WTC11 (cell line): ENCODE measurements at regions not wholly inside any gene's neighbourhood (a gene's known extent, or its start where the extent isn't known, plus 50 kb on each side); places are given as distances from the start of the nearest gene placed in this dataset.

Source experiments
- CREM ChIP-seq: sonication (generic); formaldehyde crosslinking; IDR thresholded peaks from 2 replicates; pipeline ENCODE4 v1.8.1; 2022; ENCODE audit warnings: mild to moderate bottlenecking, missing genetic modification reagents, moderate library complexity
- ESRRA ChIP-seq: sonication (generic); formaldehyde crosslinking; IDR thresholded peaks from 2 replicates; pipeline ENCODE4 v1.8.1; 2022; ENCODE audit warnings: mild to moderate bottlenecking, missing genetic modification reagents, borderline replicate concordance
- TEAD4 ChIP-seq: sonication (generic); formaldehyde crosslinking; IDR thresholded peaks from 2 replicates; pipeline ENCODE4 v1.8.0; 2022; ENCODE audit warnings: mild to moderate bottlenecking, missing genetic modification reagents
- TF ChIP-seq, protein P1 (sequence below): fragments of 200-600 bp; IDR thresholded peaks from 2 replicates; pipeline ENCODE4 v1.8.0; 2022; ENCODE audit warnings: antibody characterized with exemption
- TF ChIP-seq, protein P2 (sequence below): sonication (generic); formaldehyde crosslinking; IDR thresholded peaks from 2 replicates; pipeline ENCODE4 v1.8.1; 2023; ENCODE audit warnings: mild to moderate bottlenecking, moderate library complexity, missing genetic modification reagents
- TF ChIP-seq, protein P3 (sequence below): sonication (generic); formaldehyde crosslinking; IDR thresholded peaks from 2 replicates; pipeline ENCODE4 v1.8.1; 2023; ENCODE audit warnings: mild to moderate bottlenecking, missing genetic modification reagents, moderate library complexity
- TF ChIP-seq, protein P4 (sequence below): sonication (generic); formaldehyde crosslinking; IDR thresholded peaks from 2 replicates; pipeline ENCODE4 v1.8.1; 2022; ENCODE audit warnings: missing genetic modification reagents, borderline replicate concordance
- TF ChIP-seq, protein P5 (sequence below): sonication (generic); formaldehyde crosslinking; IDR thresholded peaks from 2 replicates; pipeline ENCODE4 v1.8.1; 2023; ENCODE audit warnings: mild to moderate bottlenecking, missing genetic modification reagents, moderate library complexity
- TF ChIP-seq, protein P6 (sequence below): sonication (generic); formaldehyde crosslinking; IDR thresholded peaks from 2 replicates; pipeline ENCODE4 v1.8.1; 2022; ENCODE audit warnings: low read depth, missing genetic modification reagents, borderline replicate concordance

DNA sequence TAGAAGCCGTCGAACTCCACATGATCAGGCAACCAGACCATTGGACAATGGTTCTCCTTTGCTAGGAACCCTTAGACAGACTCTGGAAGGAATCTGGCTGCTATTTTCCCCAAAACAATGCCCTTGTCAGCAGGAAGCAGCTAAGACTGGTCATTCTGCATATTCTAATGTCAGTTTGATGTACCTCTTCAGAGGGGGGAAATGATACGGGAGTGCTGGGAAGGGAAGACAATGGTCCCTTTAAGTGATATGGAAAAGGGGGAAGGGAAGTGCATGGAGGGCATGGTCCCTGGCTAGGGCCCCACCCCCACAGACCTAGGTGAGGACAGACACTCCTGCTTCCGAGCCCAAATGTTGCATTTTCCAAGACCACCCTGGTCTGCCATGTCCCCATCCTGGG, 389.0 kb upstream of the SLITRK6 start:
- TF ChIP-seq, protein P1, sequence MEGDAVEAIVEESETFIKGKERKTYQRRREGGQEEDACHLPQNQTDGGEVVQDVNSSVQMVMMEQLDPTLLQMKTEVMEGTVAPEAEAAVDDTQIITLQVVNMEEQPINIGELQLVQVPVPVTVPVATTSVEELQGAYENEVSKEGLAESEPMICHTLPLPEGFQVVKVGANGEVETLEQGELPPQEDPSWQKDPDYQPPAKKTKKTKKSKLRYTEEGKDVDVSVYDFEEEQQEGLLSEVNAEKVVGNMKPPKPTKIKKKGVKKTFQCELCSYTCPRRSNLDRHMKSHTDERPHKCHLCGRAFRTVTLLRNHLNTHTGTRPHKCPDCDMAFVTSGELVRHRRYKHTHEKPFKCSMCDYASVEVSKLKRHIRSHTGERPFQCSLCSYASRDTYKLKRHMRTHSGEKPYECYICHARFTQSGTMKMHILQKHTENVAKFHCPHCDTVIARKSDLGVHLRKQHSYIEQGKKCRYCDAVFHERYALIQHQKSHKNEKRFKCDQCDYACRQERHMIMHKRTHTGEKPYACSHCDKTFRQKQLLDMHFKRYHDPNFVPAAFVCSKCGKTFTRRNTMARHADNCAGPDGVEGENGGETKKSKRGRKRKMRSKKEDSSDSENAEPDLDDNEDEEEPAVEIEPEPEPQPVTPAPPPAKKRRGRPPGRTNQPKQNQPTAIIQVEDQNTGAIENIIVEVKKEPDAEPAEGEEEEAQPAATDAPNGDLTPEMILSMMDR: no peak
- TF ChIP-seq TEAD4 (no peak), CREM (no peak), ESRRA (no peak)
- TF ChIP-seq, protein P2, sequence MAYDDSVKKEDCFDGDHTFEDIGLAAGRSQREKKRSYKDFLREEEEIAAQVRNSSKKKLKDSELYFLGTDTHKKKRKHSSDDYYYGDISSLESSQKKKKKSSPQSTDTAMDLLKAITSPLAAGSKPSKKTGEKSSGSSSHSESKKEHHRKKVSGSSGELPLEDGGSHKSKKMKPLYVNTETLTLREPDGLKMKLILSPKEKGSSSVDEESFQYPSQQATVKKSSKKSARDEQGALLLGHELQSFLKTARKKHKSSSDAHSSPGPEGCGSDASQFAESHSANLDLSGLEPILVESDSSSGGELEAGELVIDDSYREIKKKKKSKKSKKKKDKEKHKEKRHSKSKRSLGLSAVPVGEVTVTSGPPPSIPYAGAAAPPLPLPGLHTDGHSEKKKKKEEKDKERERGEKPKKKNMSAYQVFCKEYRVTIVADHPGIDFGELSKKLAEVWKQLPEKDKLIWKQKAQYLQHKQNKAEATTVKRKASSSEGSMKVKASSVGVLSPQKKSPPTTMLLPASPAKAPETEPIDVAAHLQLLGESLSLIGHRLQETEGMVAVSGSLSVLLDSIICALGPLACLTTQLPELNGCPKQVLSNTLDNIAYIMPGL (CRISPR knock-in tag): no peak
- TF ChIP-seq, protein P3, sequence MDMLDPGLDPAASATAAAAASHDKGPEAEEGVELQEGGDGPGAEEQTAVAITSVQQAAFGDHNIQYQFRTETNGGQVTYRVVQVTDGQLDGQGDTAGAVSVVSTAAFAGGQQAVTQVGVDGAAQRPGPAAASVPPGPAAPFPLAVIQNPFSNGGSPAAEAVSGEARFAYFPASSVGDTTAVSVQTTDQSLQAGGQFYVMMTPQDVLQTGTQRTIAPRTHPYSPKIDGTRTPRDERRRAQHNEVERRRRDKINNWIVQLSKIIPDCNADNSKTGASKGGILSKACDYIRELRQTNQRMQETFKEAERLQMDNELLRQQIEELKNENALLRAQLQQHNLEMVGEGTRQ (CRISPR knock-in tag): no peak
- TF ChIP-seq, protein P4, sequence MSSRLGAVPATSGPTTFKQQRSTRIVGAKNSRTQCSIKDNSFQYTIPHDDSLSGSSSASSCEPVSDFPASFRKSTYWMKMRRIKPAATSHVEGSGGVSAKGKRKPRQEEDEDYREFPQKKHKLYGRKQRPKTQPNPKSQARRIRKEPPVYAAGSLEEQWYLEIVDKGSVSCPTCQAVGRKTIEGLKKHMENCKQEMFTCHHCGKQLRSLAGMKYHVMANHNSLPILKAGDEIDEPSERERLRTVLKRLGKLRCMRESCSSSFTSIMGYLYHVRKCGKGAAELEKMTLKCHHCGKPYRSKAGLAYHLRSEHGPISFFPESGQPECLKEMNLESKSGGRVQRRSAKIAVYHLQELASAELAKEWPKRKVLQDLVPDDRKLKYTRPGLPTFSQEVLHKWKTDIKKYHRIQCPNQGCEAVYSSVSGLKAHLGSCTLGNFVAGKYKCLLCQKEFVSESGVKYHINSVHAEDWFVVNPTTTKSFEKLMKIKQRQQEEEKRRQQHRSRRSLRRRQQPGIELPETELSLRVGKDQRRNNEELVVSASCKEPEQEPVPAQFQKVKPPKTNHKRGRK (CRISPR knock-in tag): no peak
- TF ChIP-seq, protein P5, sequence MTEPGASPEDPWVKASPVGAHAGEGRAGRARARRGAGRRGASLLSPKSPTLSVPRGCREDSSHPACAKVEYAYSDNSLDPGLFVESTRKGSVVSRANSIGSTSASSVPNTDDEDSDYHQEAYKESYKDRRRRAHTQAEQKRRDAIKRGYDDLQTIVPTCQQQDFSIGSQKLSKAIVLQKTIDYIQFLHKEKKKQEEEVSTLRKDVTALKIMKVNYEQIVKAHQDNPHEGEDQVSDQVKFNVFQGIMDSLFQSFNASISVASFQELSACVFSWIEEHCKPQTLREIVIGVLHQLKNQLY (CRISPR knock-in tag): no peak
- TF ChIP-seq, protein P6, sequence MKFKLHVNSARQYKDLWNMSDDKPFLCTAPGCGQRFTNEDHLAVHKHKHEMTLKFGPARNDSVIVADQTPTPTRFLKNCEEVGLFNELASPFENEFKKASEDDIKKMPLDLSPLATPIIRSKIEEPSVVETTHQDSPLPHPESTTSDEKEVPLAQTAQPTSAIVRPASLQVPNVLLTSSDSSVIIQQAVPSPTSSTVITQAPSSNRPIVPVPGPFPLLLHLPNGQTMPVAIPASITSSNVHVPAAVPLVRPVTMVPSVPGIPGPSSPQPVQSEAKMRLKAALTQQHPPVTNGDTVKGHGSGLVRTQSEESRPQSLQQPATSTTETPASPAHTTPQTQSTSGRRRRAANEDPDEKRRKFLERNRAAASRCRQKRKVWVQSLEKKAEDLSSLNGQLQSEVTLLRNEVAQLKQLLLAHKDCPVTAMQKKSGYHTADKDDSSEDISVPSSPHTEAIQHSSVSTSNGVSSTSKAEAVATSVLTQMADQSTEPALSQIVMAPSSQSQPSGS (CRISPR knock-in tag): no peak
